ENCODE measurements at regions not wholly inside any gene's neighbourhood (a gene's known extent, or its start where the extent isn't known, plus 50 kb on each side); places are given as distances from the start of the nearest gene placed in this dataset.

DNA sequence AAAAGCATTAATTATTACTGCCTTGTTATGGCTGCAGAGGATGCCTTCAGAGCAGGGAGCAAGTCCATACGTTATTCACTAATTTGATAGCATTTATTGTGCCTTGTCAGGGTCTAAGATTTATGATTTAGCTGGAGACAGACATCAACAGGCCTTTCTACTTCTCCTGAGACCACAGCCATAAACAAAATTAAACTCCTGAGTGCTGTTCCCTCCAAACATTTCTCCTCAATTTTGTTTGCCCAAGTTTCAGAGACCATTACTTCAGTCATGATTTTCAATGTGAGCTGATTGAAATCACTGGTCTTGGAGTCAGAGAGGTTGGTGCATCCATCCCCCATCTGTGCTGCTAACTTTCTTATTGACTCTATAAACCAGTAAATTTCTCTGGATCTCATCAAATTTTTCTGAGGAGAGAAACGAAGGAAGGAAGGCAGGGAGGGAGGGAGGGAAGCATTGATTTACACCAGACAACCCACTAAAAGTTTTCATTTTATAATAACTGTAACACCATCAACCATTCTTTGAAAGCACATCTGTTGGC, 423.6 kb upstream of the CDH11 start:
- TF ChIP-seq, protein P1, sequence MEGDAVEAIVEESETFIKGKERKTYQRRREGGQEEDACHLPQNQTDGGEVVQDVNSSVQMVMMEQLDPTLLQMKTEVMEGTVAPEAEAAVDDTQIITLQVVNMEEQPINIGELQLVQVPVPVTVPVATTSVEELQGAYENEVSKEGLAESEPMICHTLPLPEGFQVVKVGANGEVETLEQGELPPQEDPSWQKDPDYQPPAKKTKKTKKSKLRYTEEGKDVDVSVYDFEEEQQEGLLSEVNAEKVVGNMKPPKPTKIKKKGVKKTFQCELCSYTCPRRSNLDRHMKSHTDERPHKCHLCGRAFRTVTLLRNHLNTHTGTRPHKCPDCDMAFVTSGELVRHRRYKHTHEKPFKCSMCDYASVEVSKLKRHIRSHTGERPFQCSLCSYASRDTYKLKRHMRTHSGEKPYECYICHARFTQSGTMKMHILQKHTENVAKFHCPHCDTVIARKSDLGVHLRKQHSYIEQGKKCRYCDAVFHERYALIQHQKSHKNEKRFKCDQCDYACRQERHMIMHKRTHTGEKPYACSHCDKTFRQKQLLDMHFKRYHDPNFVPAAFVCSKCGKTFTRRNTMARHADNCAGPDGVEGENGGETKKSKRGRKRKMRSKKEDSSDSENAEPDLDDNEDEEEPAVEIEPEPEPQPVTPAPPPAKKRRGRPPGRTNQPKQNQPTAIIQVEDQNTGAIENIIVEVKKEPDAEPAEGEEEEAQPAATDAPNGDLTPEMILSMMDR (IDR thresholded peaks at IDR 0.05; ENCODE audit: control extremely low read depth in 1 of 3, insufficient read depth in 1 of 3, low read depth in 1 of 3, low read length in 3 of 3): no peak
- TF ChIP-seq FOSL1 (IDR thresholded peaks at IDR 0.05; ENCODE audit: insufficient read depth, low read depth, low read length) (no peak), EP300 (IDR thresholded peaks at IDR 0.05; ENCODE audit: borderline replicate concordance in 1 of 2, low read depth in 2 of 2, low read length in 2 of 2) (no peak), CEBPB (IDR thresholded peaks at IDR 0.05; ENCODE audit: low read depth, low read length) (no peak), EZH2 (IDR thresholded peaks at IDR 0.05; ENCODE audit: low read depth, low read length, severe bottlenecking) (no peak), SAP30 (IDR thresholded peaks at IDR 0.05; ENCODE audit: insufficient read depth, insufficient replicate concordance, low read length) (no peak)

Data from H1 (cell line).